Peyer's patch (tissue), 4 donors: ENCODE measurements at regions not wholly inside any gene's neighbourhood (a gene's known extent, or its start where the extent isn't known, plus 50 kb on each side); places are given as distances from the start of the nearest gene placed in this dataset.

Experiments used
- DNase-seq, 3 donors: peaks; one replicate each; pipeline ENCODE4 v3.0.0-alpha.2; 2017 to 2019
- H3K27ac ChIP-seq, 4 donors: fragments of 200-600 bp; sonication (generic); one replicate each; pipeline ENCODE4 v1.5.1; 2016 to 2019
- H3K27me3 ChIP-seq, 2 donors: fragments of 200-600 bp; sonication (generic); one replicate each; pipeline ENCODE4 v1.5.1; 2019
- H3K36me3 ChIP-seq, 3 donors: fragments of 200-600 bp; sonication (generic); one replicate each; pipeline ENCODE4 v1.5.1; 2016 to 2019
- H3K4me1 ChIP-seq, 4 donors: fragments of 200-600 bp; sonication (generic); one replicate each; pipeline ENCODE4 v1.5.1; 2016 to 2019
- H3K4me3 ChIP-seq, 4 donors: fragments of 200-600 bp; sonication (generic); 1 replicate in 3 of 4; 2 replicates in 1 of 4; pipeline ENCODE4 v1.5.1; 2016 to 2019; ENCODE audit warnings: mild to moderate bottlenecking in 1 of 4
- H3K9me3 ChIP-seq, 4 donors: fragments of 200-600 bp; sonication (generic); one replicate each; pipeline ENCODE4 v1.5.1; 2016 to 2019; ENCODE audit warnings: mild to moderate bottlenecking in 1 of 4
- CTCF ChIP-seq, 6 experiments: fragments of 450-650 bp in 4 of 6; fragments of 200-600 bp in 2 of 6; sonication (generic) in 1 of 6; IDR thresholded peaks; one replicate each; pipeline ENCODE4 v1.5.1; 2017 to 2019; ENCODE audit warnings: antibody characterized with exemption in 6 of 6, mild to moderate bottlenecking in 3 of 6, moderate library complexity in 1 of 6
- POLR2A ChIP-seq, 2 donors: fragments of 450-650 bp; IDR thresholded peaks; one replicate each; pipeline ENCODE4 v1.5.1; 2017; ENCODE audit warnings: antibody characterized with exemption in 2 of 2, mild to moderate bottlenecking in 2 of 2, moderate library complexity in 2 of 2

DNA sequence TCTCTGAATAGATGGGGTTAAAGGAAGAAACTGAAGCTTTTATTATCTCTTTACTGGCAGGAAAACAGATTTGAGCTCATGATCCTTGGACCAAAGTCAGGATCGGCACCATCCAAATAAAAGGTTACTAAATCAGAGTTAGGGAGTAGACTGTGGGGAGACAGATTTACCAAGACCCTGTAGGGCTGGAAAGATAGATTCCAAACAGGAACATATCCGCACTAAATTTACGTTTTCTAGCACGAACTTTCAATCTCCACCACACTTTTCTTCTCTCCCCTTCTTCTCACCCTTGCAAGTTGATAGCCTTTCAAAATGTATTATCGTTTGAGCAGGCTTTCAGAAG lies 120.0 kb upstream of the HMHB1 start:
- Histone ChIP-seq H3K27me3 (no peaks in the 10 kb centered on the region), H3K4me3 (no peak overlapping the region), H3K4me1 (peaks cover 0 to 4% (median 0%) of the 10 kb centered on the region in 4 donors), H3K36me3 (no peaks in the 10 kb centered on the region), H3K9me3 (no peaks in the 10 kb centered on the region), H3K27ac (no peak overlapping the region)
- TF ChIP-seq POLR2A (IDR thresholded peaks at IDR 0.05): no peak
- no peak for TF ChIP-seq CTCF (IDR thresholded peaks at IDR 0.05)
- DNase-seq: no peak

DNA sequence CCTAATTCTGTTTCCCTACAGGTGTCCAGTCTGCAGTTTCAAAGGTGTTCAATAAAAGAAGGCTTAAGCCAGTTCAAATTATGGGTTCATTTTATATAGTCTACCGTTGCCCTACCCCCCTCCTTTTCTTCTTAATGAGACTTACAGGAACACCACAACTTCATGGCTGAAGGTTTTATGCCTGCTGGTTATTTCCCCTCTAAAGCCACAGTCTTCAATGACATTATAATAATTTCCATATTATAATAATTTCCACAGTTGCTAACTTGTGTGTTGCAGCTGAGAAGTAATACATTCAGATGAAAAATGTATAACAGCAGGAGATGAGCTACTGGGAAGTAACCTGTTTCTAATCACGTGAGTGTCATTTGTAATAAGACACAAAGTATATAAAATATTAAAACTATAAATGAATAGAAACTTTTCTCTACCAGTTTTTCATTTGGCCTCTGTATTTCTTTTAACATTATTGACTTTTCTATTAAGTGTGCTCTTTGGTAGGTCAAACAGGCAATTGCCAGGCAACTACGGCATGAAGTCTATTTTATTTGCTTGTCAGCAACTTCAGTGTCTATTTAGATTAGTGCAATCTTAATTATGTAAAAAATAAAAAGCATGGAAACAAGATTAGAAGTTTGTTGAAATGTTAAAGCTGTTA lies 120.5 kb upstream of the HMHB1 start:
- no peak for DNase-seq
- H3K9me3 ChIP-seq: no peaks in the 10 kb centered on the region
- H3K27me3 ChIP-seq: no peaks in the 10 kb centered on the region
- H3K36me3 ChIP-seq: no peaks in the 10 kb centered on the region
- H3K27ac ChIP-seq: no peak overlapping the region
- no peak overlapping the region for H3K4me3 ChIP-seq
- TF ChIP-seq CTCF (IDR thresholded peaks at IDR 0.05) (no peak), POLR2A (IDR thresholded peaks at IDR 0.05) (no peak)
- H3K4me1 ChIP-seq: peaks cover 0 to 4% (median 0%) of the 10 kb centered on the region in 4 donors

DNA sequence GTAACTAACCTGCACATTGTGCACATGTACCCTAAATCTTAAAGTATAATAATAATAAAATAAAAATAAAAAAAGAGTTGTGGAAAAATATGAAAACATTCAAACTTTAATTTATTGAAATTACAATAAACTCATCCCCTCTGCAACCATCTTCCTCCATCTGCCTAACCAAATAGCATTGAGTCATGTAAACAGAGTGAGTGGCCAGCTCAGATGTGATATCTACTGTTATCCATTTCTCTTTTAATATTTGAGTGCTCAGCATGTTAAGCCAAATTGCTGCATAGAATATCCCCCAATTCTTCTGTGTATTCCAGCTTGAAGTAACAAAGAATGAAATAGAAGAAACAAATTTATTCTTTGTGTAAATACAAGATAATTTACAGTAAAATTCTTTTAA lies 124.4 kb upstream of the HMHB1 start:
- TF ChIP-seq POLR2A (IDR thresholded peaks at IDR 0.05): no peak
- no peak for TF ChIP-seq CTCF (IDR thresholded peaks at IDR 0.05)
- no peak overlapping the region for H3K4me3 ChIP-seq
- no peak for DNase-seq

GRCh38 chr5:143685246-143685815 lies 126.6 kb upstream of the HMHB1 start:
- H3K36me3 ChIP-seq: no peaks in the 10 kb centered on the region
- no peak overlapping the region for H3K4me3 ChIP-seq
- no peaks in the 10 kb centered on the region for H3K9me3 ChIP-seq
- H3K4me1 ChIP-seq: no peaks in the 10 kb centered on the region
- DNase-seq: no peak
- no peak overlapping the region for H3K27ac ChIP-seq
- H3K27me3 ChIP-seq: no peaks in the 10 kb centered on the region
- TF ChIP-seq CTCF (IDR thresholded peaks at IDR 0.05): peak in 3 of 6 experiments; percentile 46 to 58 (median 46)
- TF ChIP-seq POLR2A (IDR thresholded peaks at IDR 0.05): no peak

More for the DNA sequence above, 124.4 kb upstream of the HMHB1 start:
- no peaks in the 10 kb centered on the region for H3K36me3 ChIP-seq
- H3K4me1 ChIP-seq: no peaks in the 10 kb centered on the region
- H3K9me3 ChIP-seq: no peaks in the 10 kb centered on the region
- no peaks in the 10 kb centered on the region for H3K27me3 ChIP-seq
- H3K27ac ChIP-seq: no peak overlapping the region

- no peak overlapping the region for H3K27ac ChIP-seq
- no peak for DNase-seq
- H3K9me3 ChIP-seq: no peaks in the 10 kb centered on the region
- H3K4me3 ChIP-seq: no peak overlapping the region
- no peaks in the 10 kb centered on the region for H3K36me3 ChIP-seq
- TF ChIP-seq POLR2A (IDR thresholded peaks at IDR 0.05): no peak
- no peak for TF ChIP-seq CTCF (IDR thresholded peaks at IDR 0.05)
- H3K27me3 ChIP-seq: no peaks in the 10 kb centered on the region
- H3K4me1 ChIP-seq: no peaks in the 10 kb centered on the region
Measured at GRCh38 chr5:143683459-143683858, 128.5 kb upstream of the HMHB1 start.
